CD4-positive, alpha-beta T cell (primary cell): ENCODE measurements at regions not wholly inside any gene's neighbourhood (a gene's known extent, or its start where the extent isn't known, plus 50 kb on each side); places are given as distances from the start of the nearest gene placed in this dataset.

ENCODE experiments used
- ATAC-seq: fragments of 200-7000 bp; cut with Tn5 transposase; one replicate; pipeline ENCODE4 v1.10.0; 2022; ENCODE audit warnings: mild to moderate bottlenecking; ENCODE audit not compliant: poor library complexity
- CTCF ChIA-PET: fragments of 350-600 bp; sonication (Branson Sonifier 250); formaldehyde crosslinking; loops from one replicate; lab custom pipeline; 2021; ENCODE audit warnings: antibody characterized with exemption, inconsistent platforms; lab: Charles Lee
- POLR2A ChIA-PET: fragments of 350-600 bp; sonication (Branson Sonifier 250); formaldehyde crosslinking; loops from one replicate; lab custom pipeline; 2021; ENCODE audit warnings: antibody characterized with exemption, inconsistent platforms; lab: Charles Lee
- DNase-seq, 14 experiments: peaks; one replicate each; pipeline ENCODE4 v3.0.0-alpha.2; 2013 to 2020; ENCODE audit warnings: mixed read lengths in 2 of 14
- H3K27ac ChIP-seq, 2 donors: one replicate each; pipeline versions ENCODE4 v1.5.1 to v1.7.0; 2013; ENCODE audit warnings: low read length in 2 of 2, low read depth in 1 of 2, mild to moderate bottlenecking in 1 of 2
- H3K27me3 ChIP-seq, 2 experiments: 1 replicate in 1 of 2; 2 replicates in 1 of 2; pipeline versions ENCODE4 v1.6.1 to v1.7.0; 2013; ENCODE audit warnings: low read length in 2 of 2, control low read depth in 1 of 2, mild to moderate bottlenecking in 1 of 2, moderate library complexity in 1 of 2; ENCODE audit not compliant: insufficient read depth in 2 of 2, control insufficient read depth in 1 of 2
- H3K36me3 ChIP-seq: one replicate; pipeline ENCODE4 v1.6.1; 2013; ENCODE audit warnings: low read length, control low read depth; ENCODE audit not compliant: insufficient read depth
- H3K4me1 ChIP-seq: one replicate; pipeline ENCODE4 v1.6.1; 2013; ENCODE audit warnings: low read length, control low read depth; ENCODE audit not compliant: insufficient read depth
- H3K4me3 ChIP-seq: one replicate; pipeline ENCODE4 v1.5.1; 2013; ENCODE audit warnings: mild to moderate bottlenecking, low read length, moderate library complexity
- H3K9me3 ChIP-seq, 2 experiments: 1 replicate in 1 of 2; 2 replicates in 1 of 2; pipeline versions ENCODE4 v1.6.1 to v1.7.0; 2013; ENCODE audit warnings: low read length in 2 of 2, mild to moderate bottlenecking in 2 of 2, control low read depth in 1 of 2, moderate library complexity in 1 of 2; ENCODE audit not compliant: control insufficient read depth in 1 of 2, insufficient read depth in 1 of 2
- H3K27ac Mint-ChIP-seq: one replicate; pipeline ENCODE4 v1.8.0; 2020; ENCODE audit warnings: mixed read lengths
- H3K27me3 Mint-ChIP-seq: one replicate; pipeline ENCODE4 v1.8.0; 2021; ENCODE audit warnings: mixed read lengths
- H3K36me3 Mint-ChIP-seq: one replicate; pipeline ENCODE4 v1.8.0; 2021; ENCODE audit warnings: low read depth, mixed read lengths
- H3K4me1 Mint-ChIP-seq: one replicate; pipeline ENCODE4 v1.8.0; 2021; ENCODE audit warnings: low read depth, mixed read lengths
- H3K4me3 Mint-ChIP-seq: one replicate; pipeline ENCODE4 v1.8.0; 2020; ENCODE audit warnings: mild to moderate bottlenecking, mixed read lengths
- H3K9me3 Mint-ChIP-seq: one replicate; pipeline ENCODE4 v1.8.0; 2020; ENCODE audit warnings: mixed read lengths
- intact Hi-C, 2 experiments: fragments of 100-400 bp; cut with DNase I in 1 of 2; cut with micrococcal nuclease in 1 of 2; formaldehyde crosslinking; loops; one replicate each; pipeline versions ENCODE4 v1.15.1 to v1.9.0; 2023 to 2025; cut with DNase I, micrococcal nuclease
- TF ChIP-seq, protein P1 (sequence below): fragments of 200-600 bp; IDR thresholded peaks from one replicate; pipeline ENCODE4 v1.8.0; 2022; ENCODE audit warnings: antibody characterized with exemption, mild to moderate bottlenecking

DNA sequence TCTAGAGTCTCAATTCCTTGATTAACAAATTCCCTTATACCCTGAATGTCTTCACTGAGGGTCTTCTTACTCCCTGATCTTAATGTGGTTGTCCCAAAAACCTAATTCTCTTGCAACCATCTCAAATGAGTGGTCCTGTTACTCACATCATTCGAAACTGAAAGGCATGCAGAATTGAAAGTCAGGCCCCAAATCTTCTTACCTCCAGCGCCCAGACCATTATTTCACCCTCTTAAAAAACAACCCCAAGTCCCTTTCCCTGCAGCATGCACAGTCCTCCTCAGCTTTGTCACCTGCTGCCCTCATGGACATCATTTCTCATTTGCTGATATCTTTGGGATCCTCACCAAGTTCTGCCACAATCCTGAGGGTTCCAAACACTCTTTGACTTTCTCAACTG, 230.1 kb downstream of the SEC16B start:
- H3K4me3 Mint-ChIP-seq, result no peak overlapping the region
- H3K9me3 Mint-ChIP-seq, result no peaks in the 10 kb centered on the region
- Histone ChIP-seq H3K36me3 (no peaks in the 10 kb centered on the region), H3K27me3 (no peaks in the 10 kb centered on the region), H3K9me3 (no peaks in the 10 kb centered on the region), H3K4me1 (no peaks in the 10 kb centered on the region), H3K27ac (no peak overlapping the region), H3K4me3 (no peak overlapping the region)
- ChIA-PET POLR2A (no interaction called here), CTCF (no interaction called here)
- H3K27me3 Mint-ChIP-seq, result no peaks in the 10 kb centered on the region
- H3K36me3 Mint-ChIP-seq, result no peaks in the 10 kb centered on the region
- H3K4me1 Mint-ChIP-seq, result no peaks in the 10 kb centered on the region
- DNase-seq, result no peak
- intact Hi-C loops, result no loop called here
- TF ChIP-seq, protein P1, sequence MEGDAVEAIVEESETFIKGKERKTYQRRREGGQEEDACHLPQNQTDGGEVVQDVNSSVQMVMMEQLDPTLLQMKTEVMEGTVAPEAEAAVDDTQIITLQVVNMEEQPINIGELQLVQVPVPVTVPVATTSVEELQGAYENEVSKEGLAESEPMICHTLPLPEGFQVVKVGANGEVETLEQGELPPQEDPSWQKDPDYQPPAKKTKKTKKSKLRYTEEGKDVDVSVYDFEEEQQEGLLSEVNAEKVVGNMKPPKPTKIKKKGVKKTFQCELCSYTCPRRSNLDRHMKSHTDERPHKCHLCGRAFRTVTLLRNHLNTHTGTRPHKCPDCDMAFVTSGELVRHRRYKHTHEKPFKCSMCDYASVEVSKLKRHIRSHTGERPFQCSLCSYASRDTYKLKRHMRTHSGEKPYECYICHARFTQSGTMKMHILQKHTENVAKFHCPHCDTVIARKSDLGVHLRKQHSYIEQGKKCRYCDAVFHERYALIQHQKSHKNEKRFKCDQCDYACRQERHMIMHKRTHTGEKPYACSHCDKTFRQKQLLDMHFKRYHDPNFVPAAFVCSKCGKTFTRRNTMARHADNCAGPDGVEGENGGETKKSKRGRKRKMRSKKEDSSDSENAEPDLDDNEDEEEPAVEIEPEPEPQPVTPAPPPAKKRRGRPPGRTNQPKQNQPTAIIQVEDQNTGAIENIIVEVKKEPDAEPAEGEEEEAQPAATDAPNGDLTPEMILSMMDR, result no peak
- H3K27ac Mint-ChIP-seq, result no peak overlapping the region
- no peak for ATAC-seq

DNA sequence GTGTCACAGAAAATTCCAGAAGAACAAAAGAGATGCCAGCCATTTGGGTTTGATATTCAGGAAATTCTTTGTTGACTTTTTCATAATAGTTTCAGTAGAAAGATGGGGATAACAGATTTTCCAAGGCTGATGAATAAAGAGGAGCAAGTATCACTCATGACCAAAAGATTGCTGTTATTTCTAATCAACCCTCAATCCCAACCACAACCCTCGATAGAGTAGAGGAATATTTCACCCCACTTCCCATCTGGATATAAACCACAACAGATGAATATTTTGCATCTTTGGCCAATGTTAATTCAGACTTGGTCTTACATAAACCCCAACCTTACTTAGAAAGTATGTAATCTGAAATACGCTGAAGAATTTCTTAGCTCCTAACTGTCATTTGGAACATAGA, 232.4 kb downstream of the SEC16B start:
- Mint-ChIP-seq H3K27ac (no peak overlapping the region), H3K36me3 (no peaks in the 10 kb centered on the region), H3K4me1 (no peaks in the 10 kb centered on the region), H3K27me3 (no peaks in the 10 kb centered on the region), H3K9me3 (peaks cover 5% of the 10 kb centered on the region), H3K4me3 (no peak overlapping the region)
- Histone ChIP-seq H3K4me1 (no peaks in the 10 kb centered on the region), H3K36me3 (no peaks in the 10 kb centered on the region), H3K27me3 (no peaks in the 10 kb centered on the region), H3K9me3 (no peaks in the 10 kb centered on the region), H3K4me3 (no peak overlapping the region), H3K27ac (no peak overlapping the region)
- CTCF ChIA-PET, result no interaction called here
- intact Hi-C loops, result no loop called here
- POLR2A ChIA-PET, result no interaction called here
- TF ChIP-seq, protein P1, result no peak
- ATAC-seq (no peak), DNase-seq (no peak)

DNA sequence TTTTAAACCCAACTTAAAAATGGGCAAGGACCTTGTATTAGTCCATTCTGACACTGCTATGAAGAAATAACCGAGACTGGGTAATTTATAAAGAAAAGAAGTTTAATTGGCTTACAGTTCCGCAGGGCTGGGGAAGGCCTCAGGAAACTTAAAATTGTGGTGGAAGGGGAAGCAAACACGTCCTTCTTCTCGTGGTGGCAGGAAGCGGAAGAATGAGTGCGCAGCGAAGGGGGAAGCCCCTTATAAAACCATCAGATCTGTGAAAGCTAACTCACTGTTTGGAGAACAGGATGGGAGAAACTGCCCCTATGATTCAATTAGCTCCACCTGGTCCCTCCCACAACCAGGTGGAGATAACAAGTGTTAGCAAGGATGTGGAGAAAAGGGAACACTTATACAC, 237.7 kb downstream of the SEC16B start:
- no peaks in the 10 kb centered on the region for H3K36me3 Mint-ChIP-seq
- peaks cover 5% of the 10 kb centered on the region for H3K9me3 Mint-ChIP-seq
- H3K4me1 Mint-ChIP-seq, result no peaks in the 10 kb centered on the region
- DNase-seq (no peak), ATAC-seq (no peak)
- H3K27ac ChIP-seq, result no peak overlapping the region
- H3K27ac Mint-ChIP-seq, result no peak overlapping the region
- H3K4me1 ChIP-seq, result no peaks in the 10 kb centered on the region
- ChIA-PET CTCF (no interaction called here), POLR2A (no interaction called here)
- H3K27me3 ChIP-seq, result no peaks in the 10 kb centered on the region
- intact Hi-C loops, result no loop called here
- TF ChIP-seq, protein P1, result no peak
- H3K9me3 ChIP-seq, result no peaks in the 10 kb centered on the region
- no peak overlapping the region for H3K4me3 ChIP-seq
- H3K27me3 Mint-ChIP-seq, result no peaks in the 10 kb centered on the region
- no peak overlapping the region for H3K4me3 Mint-ChIP-seq
- no peaks in the 10 kb centered on the region for H3K36me3 ChIP-seq
